WTC11 (cell line): ENCODE measurements at regions not wholly inside any gene's neighbourhood (a gene's known extent, or its start where the extent isn't known, plus 50 kb on each side); places are given as distances from the start of the nearest gene placed in this dataset.

Experiments
- ATAC-seq: fragments of 200-7000 bp; cut with Tn5 transposase; 2 replicates; pipeline ENCODE4 v1.10.0; 2021; ENCODE audit warnings: mild to moderate bottlenecking, moderate library complexity
- CTCF ChIA-PET: fragments of 300-600 bp; sonication (Branson Sonifier 250); formaldehyde crosslinking; loops from one replicate; lab custom pipeline; 2021; ENCODE audit warnings: antibody characterized with exemption; lab: Charles Lee
- POLR2A ChIA-PET: fragments of 350-600 bp; sonication (Branson Sonifier 250); formaldehyde crosslinking; loops from one replicate; lab custom pipeline; 2021; ENCODE audit warnings: antibody characterized with exemption; lab: Charles Lee
- DNase-seq: peaks from one replicate; pipeline ENCODE4 v3.0.0; 2021; ENCODE audit warnings: low spot score
- H3K27ac Mint-ChIP-seq: 2 replicates; pipeline ENCODE4 v1.8.0; 2021; ENCODE audit warnings: mixed read lengths
- H3K27me3 Mint-ChIP-seq: 2 replicates; pipeline ENCODE4 v1.8.0; 2021; ENCODE audit warnings: low read depth, mild to moderate bottlenecking, moderate library complexity, mixed read lengths
- H3K36me3 Mint-ChIP-seq: 2 replicates; pipeline ENCODE4 v1.8.0; 2021; ENCODE audit warnings: mixed read lengths
- H3K4me1 Mint-ChIP-seq: 2 replicates; pipeline ENCODE4 v1.8.0; 2022; ENCODE audit warnings: mixed read lengths
- H3K4me3 Mint-ChIP-seq: 2 replicates; pipeline ENCODE4 v1.8.0; 2021; ENCODE audit warnings: mild to moderate bottlenecking, moderate library complexity, mixed read lengths
- H3K9me3 Mint-ChIP-seq: 2 replicates; pipeline ENCODE4 v1.8.0; 2021; ENCODE audit warnings: mixed read lengths
- CTCF ChIP-seq: fragments of 200-600 bp; IDR thresholded peaks from 2 replicates; pipeline ENCODE4 v1.8.0; 2022; ENCODE audit warnings: antibody characterized with exemption
- E2F1 ChIP-seq: sonication (generic); formaldehyde crosslinking; IDR thresholded peaks from 2 replicates; pipeline ENCODE4 v1.8.0; 2022; ENCODE audit warnings: mild to moderate bottlenecking, missing genetic modification reagents
- E2F4 ChIP-seq: sonication (generic); formaldehyde crosslinking; IDR thresholded peaks from 2 replicates; pipeline ENCODE4 v1.8.1; 2022; ENCODE audit warnings: low read depth, mild to moderate bottlenecking, moderate library complexity, missing genetic modification reagents, borderline replicate concordance
- FOXP4 ChIP-seq: sonication (generic); formaldehyde crosslinking; IDR thresholded peaks from 2 replicates; pipeline ENCODE4 v1.8.0; 2022; ENCODE audit warnings: mild to moderate bottlenecking, missing genetic modification reagents
- GABPB1 ChIP-seq: sonication (generic); formaldehyde crosslinking; IDR thresholded peaks from 2 replicates; pipeline ENCODE4 v1.8.1; 2023; ENCODE audit warnings: mild to moderate bottlenecking, missing genetic modification reagents
- IRF2 ChIP-seq: sonication (generic); formaldehyde crosslinking; IDR thresholded peaks from 2 replicates; pipeline ENCODE4 v1.8.0; 2022; ENCODE audit warnings: low read depth, missing genetic modification reagents, borderline replicate concordance
- MLX ChIP-seq: sonication (generic); formaldehyde crosslinking; IDR thresholded peaks from 2 replicates; pipeline ENCODE4 v1.8.1; 2023; ENCODE audit warnings: mild to moderate bottlenecking, missing genetic modification reagents, moderate library complexity
- MXD4 ChIP-seq: fragments of 250-450 bp; sonication (Bioruptor Pico); IDR thresholded peaks from 2 replicates; pipeline ENCODE4 v1.8.0; 2021; ENCODE audit warnings: mild to moderate bottlenecking, moderate library complexity, borderline replicate concordance
- NFYB ChIP-seq: sonication (generic); formaldehyde crosslinking; conservative IDR thresholded peaks from 2 replicates; pipeline ENCODE4 v1.8.0; 2022; ENCODE audit warnings: low read depth, missing genetic modification reagents
- RORB ChIP-seq: fragments of 250-450 bp; sonication (Bioruptor Pico); IDR thresholded peaks from 2 replicates; pipeline ENCODE4 v1.9.0; 2021; ENCODE audit warnings: mild to moderate bottlenecking
- TP53 ChIP-seq: sonication (generic); formaldehyde crosslinking; IDR thresholded peaks from 2 replicates; pipeline ENCODE4 v1.8.1; 2023; ENCODE audit warnings: mild to moderate bottlenecking, missing genetic modification reagents
- USF1 ChIP-seq: sonication (generic); formaldehyde crosslinking; IDR thresholded peaks from 2 replicates; pipeline ENCODE4 v1.8.0; 2022; ENCODE audit warnings: mild to moderate bottlenecking, missing genetic modification reagents
- ZBTB21 ChIP-seq: sonication (generic); formaldehyde crosslinking; IDR thresholded peaks from 2 replicates; pipeline ENCODE4 v1.8.1; 2023; ENCODE audit warnings: mild to moderate bottlenecking, missing genetic modification reagents, borderline replicate concordance
- ZNF121 ChIP-seq: sonication (generic); formaldehyde crosslinking; IDR thresholded peaks from 2 replicates; pipeline ENCODE4 v1.8.0; 2023; ENCODE audit warnings: missing genetic modification reagents
- ZNF138 ChIP-seq: sonication (generic); formaldehyde crosslinking; conservative IDR thresholded peaks from 2 replicates; pipeline ENCODE4 v1.8.1; 2022; ENCODE audit warnings: mild to moderate bottlenecking, moderate library complexity, missing genetic modification reagents
- ZNF232 ChIP-seq: sonication (generic); formaldehyde crosslinking; IDR thresholded peaks from 2 replicates; pipeline ENCODE4 v1.8.0; 2022; ENCODE audit warnings: mild to moderate bottlenecking, missing genetic modification reagents
- ZNF263 ChIP-seq: sonication (generic); formaldehyde crosslinking; IDR thresholded peaks from 2 replicates; pipeline ENCODE4 v1.8.1; 2022; ENCODE audit warnings: low read depth, mild to moderate bottlenecking, moderate library complexity, missing genetic modification reagents
- ZNF281 ChIP-seq: sonication (generic); formaldehyde crosslinking; IDR thresholded peaks from 2 replicates; pipeline ENCODE4 v1.8.0; 2023; ENCODE audit warnings: mild to moderate bottlenecking, missing genetic modification reagents
- ZNF317 ChIP-seq: sonication (generic); formaldehyde crosslinking; IDR thresholded peaks from 2 replicates; pipeline ENCODE4 v1.8.1; 2023; ENCODE audit warnings: low read depth, mild to moderate bottlenecking, moderate library complexity, missing genetic modification reagents, borderline replicate concordance
- ZNF396 ChIP-seq: fragments of 250-450 bp; sonication (Bioruptor Pico); IDR thresholded peaks from 2 replicates; pipeline ENCODE4 v1.8.0; 2021; ENCODE audit warnings: mild to moderate bottlenecking, moderate library complexity, borderline replicate concordance
- ZNF512 ChIP-seq: sonication (generic); formaldehyde crosslinking; IDR thresholded peaks from 2 replicates; pipeline ENCODE4 v1.8.1; 2022; ENCODE audit warnings: missing genetic modification reagents, borderline replicate concordance
- ZNF671 ChIP-seq: fragments of 250-450 bp; sonication (Bioruptor Pico); IDR thresholded peaks from 2 replicates; pipeline ENCODE4 v1.8.0; 2021; ENCODE audit warnings: mild to moderate bottlenecking

- TF ChIP-seq E2F1: no peak
These were observed 125.4 kb upstream of the VLDLR start (continued) for GRCh38 chr9:2496169-2496568.

GRCh38 chr9:2496934-2497333 is 124.7 kb upstream of the VLDLR start:
- ATAC-seq: no peak
- ChIA-PET POLR2A (no interaction called here), CTCF (no interaction called here)
- no peaks in the 10 kb centered on the region for H3K27me3 Mint-ChIP-seq
- H3K9me3 Mint-ChIP-seq: 0 out of 2 replicates have a peak, but pooled peaks cover 4% of the 10 kb centered on the region
- no peak for TF ChIP-seq ZNF138 (CRISPR knock-in tag)
- TF ChIP-seq TP53: no peak
- no peak for TF ChIP-seq ZNF317
- TF ChIP-seq MXD4 (CRISPR knock-in tag): no peak
- TF ChIP-seq MLX (CRISPR knock-in tag): no peak
- no peak for TF ChIP-seq NFYB
- no peak for TF ChIP-seq ZNF396
- TF ChIP-seq FOXP4 (CRISPR knock-in tag): no peak
- TF ChIP-seq ZNF232: no peak
- no peak for TF ChIP-seq ZNF263 (CRISPR knock-in tag)
- TF ChIP-seq USF1 (CRISPR knock-in tag): no peak
- TF ChIP-seq ZNF512 (CRISPR knock-in tag): no peak
- peaks cover 20% of the 10 kb centered on the region for H3K4me1 Mint-ChIP-seq
- no peaks in the 10 kb centered on the region for H3K36me3 Mint-ChIP-seq
- DNase-seq: no peak
- no peak overlapping the region for H3K27ac Mint-ChIP-seq
- H3K4me3 Mint-ChIP-seq: no peak overlapping the region

GRCh38 chr9:2497666-2498400 is 123.8 kb upstream of the VLDLR start:
- no peak overlapping the region for H3K27ac Mint-ChIP-seq
- H3K4me1 Mint-ChIP-seq: peaks cover 20% of the 10 kb centered on the region
- H3K36me3 Mint-ChIP-seq: no peaks in the 10 kb centered on the region
- ATAC-seq: no peak
- ChIA-PET CTCF (no interaction called here), POLR2A (no interaction called here)
- H3K27me3 Mint-ChIP-seq: no peaks in the 10 kb centered on the region
- H3K9me3 Mint-ChIP-seq: 0 out of 2 replicates have a peak, but pooled peaks cover 4% of the 10 kb centered on the region
- no peak for DNase-seq
- no peak overlapping the region for H3K4me3 Mint-ChIP-seq
- TF ChIP-seq IRF2 (CRISPR knock-in tag) (no peak), ZNF671 (no peak), ZBTB21 (no peak), ZNF281 (CRISPR knock-in tag) (no peak), RORB (CRISPR knock-in tag) (no peak), E2F4 (no peak), ZNF121 (CRISPR knock-in tag) (no peak), GABPB1 (CRISPR knock-in tag) (no peak), TP53 (no peak), CTCF (no peak)
